ENCODE measurements at regions not wholly inside any gene's neighbourhood (a gene's known extent, or its start where the extent isn't known, plus 50 kb on each side); places are given as distances from the start of the nearest gene placed in this dataset.

DNA sequence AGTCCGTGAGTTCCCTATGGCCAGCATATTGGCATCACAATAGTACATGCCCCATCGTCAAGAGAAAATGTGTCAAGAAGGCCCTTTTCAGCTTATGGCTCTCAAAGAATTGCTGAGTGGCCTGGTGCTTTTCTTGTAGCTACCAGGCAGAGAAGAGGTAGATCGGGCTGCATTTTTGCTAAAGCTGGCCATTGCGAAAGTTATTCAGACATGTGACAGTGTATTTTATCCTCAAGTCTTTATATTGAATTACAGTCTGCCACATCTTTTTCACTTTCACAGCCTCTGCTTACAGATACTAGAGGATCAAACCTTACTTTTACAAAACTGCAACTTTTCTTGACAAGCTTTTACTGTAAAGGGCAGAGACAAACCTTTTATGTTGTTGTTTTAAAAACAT, 261.5 kb upstream of the IGFBP7 start:
- TF ChIP-seq, protein P1, sequence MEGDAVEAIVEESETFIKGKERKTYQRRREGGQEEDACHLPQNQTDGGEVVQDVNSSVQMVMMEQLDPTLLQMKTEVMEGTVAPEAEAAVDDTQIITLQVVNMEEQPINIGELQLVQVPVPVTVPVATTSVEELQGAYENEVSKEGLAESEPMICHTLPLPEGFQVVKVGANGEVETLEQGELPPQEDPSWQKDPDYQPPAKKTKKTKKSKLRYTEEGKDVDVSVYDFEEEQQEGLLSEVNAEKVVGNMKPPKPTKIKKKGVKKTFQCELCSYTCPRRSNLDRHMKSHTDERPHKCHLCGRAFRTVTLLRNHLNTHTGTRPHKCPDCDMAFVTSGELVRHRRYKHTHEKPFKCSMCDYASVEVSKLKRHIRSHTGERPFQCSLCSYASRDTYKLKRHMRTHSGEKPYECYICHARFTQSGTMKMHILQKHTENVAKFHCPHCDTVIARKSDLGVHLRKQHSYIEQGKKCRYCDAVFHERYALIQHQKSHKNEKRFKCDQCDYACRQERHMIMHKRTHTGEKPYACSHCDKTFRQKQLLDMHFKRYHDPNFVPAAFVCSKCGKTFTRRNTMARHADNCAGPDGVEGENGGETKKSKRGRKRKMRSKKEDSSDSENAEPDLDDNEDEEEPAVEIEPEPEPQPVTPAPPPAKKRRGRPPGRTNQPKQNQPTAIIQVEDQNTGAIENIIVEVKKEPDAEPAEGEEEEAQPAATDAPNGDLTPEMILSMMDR (IDR thresholded peaks at IDR 0.05), result no peak
- no peak for TF ChIP-seq POLR2A (IDR thresholded peaks at IDR 0.05)

Data from heart left ventricle (tissue), 13 donors.